IMR-90 (cell line): ENCODE measurements at regions not wholly inside any gene's neighbourhood (a gene's known extent, or its start where the extent isn't known, plus 50 kb on each side); places are given as distances from the start of the nearest gene placed in this dataset.

ENCODE experiments used
- ATAC-seq: fragments of 200-7000 bp; cut with Tn5 transposase; 2 replicates; pipeline ENCODE4 v1.9.1; 2020; ENCODE audit warnings: low read depth, mild to moderate bottlenecking, moderate library complexity
- BruUV-seq: library from RNA; stranded (reverse); fragments of 400-500 nt; replicated peaks from 2 replicates; lab custom pipeline; 2021; lab: Mats Ljungman, UMichigan
- CTCF ChIA-PET: fragments of 300-600 bp; formaldehyde crosslinking; extraction: SDS; loops from one replicate; lab custom pipeline; 2021; ENCODE audit warnings: antibody characterized with exemption; lab: Yijun Ruan, JAX
- POLR2A ChIA-PET: fragments of 300-600 bp; sonication (Branson Sonifier 250); formaldehyde crosslinking; loops from one replicate; lab custom pipeline; 2022; ENCODE audit warnings: antibody characterized with exemption; ENCODE audit not compliant: unreplicated experiment; lab: Charles Lee
- DNase-seq: peaks from one replicate; pipeline ENCODE4 v3.0.0; 2013
- H2AFZ ChIP-seq: replicated peaks from 2 replicates; pipeline ENCODE3; 2013; ENCODE audit warnings: low read length, mild to moderate bottlenecking; ENCODE audit not compliant: poor library complexity
- H2AK5ac ChIP-seq: 2 replicates; pipeline ENCODE4 v1.6.1; 2013; ENCODE audit warnings: low read depth, low read length, inconsistent platforms
- H2AK9ac ChIP-seq: replicated peaks from 2 replicates; pipeline ENCODE3; 2013; ENCODE audit warnings: mild to moderate bottlenecking, low read depth, low read length, moderate library complexity; ENCODE audit not compliant: poor library complexity
- H2BK120ac ChIP-seq: 2 replicates; pipeline ENCODE4 v1.6.1; 2013; ENCODE audit warnings: low read depth, low read length, inconsistent platforms
- H2BK15ac ChIP-seq: 3 replicates; pipeline ENCODE4 v1.6.1; 2013; ENCODE audit warnings: low read depth, low read length, inconsistent platforms
- H2BK20ac ChIP-seq: 2 replicates; pipeline ENCODE4 v1.6.1; 2013; ENCODE audit warnings: low read depth, mild to moderate bottlenecking, inconsistent platforms, low read length, moderate library complexity
- H2BK5ac ChIP-seq: 2 replicates; pipeline ENCODE4 v1.6.1; 2013; ENCODE audit warnings: mild to moderate bottlenecking, low read depth, low read length, inconsistent platforms; ENCODE audit not compliant: poor library complexity, severe bottlenecking
- H3K14ac ChIP-seq: replicated peaks from 2 replicates; pipeline ENCODE4 v1.6.1; 2013; ENCODE audit warnings: low read depth, low read length, inconsistent platforms
- H3K18ac ChIP-seq: 2 replicates; pipeline ENCODE4 v1.6.1; 2013; ENCODE audit warnings: low read depth, low read length, control low read depth
- H3K23ac ChIP-seq: 2 replicates; pipeline ENCODE4 v1.6.1; 2013; ENCODE audit warnings: low read depth, low read length, inconsistent platforms
- H3K27ac ChIP-seq: 2 replicates; pipeline ENCODE4 v1.5.1; 2013; ENCODE audit warnings: mild to moderate bottlenecking, control low read depth, low read length; ENCODE audit not compliant: insufficient read depth
- H3K27me3 ChIP-seq: 2 replicates; pipeline ENCODE4 v1.6.1; 2013; ENCODE audit warnings: low read length; ENCODE audit not compliant: control insufficient read depth, insufficient read depth
- H3K36me3 ChIP-seq: 2 replicates; pipeline ENCODE4 v1.6.1; 2013; ENCODE audit warnings: low read length, mixed read lengths; ENCODE audit not compliant: control insufficient read depth, insufficient read depth
- H3K4ac ChIP-seq: 2 replicates; pipeline ENCODE4 v1.6.1; 2013; ENCODE audit warnings: low read depth, low read length, inconsistent platforms
- H3K4me1 ChIP-seq: 2 replicates; pipeline ENCODE4 v1.6.1; 2013; ENCODE audit warnings: low read length, mixed read lengths; ENCODE audit not compliant: control insufficient read depth, insufficient read depth
- H3K4me2 ChIP-seq: 2 replicates; pipeline ENCODE4 v1.6.1; 2013; ENCODE audit warnings: low read depth, mild to moderate bottlenecking, control low read depth, low read length, moderate library complexity
- H3K4me3 ChIP-seq: 2 replicates; pipeline ENCODE4 v1.5.1; 2013; ENCODE audit warnings: low read depth, mild to moderate bottlenecking, control low read depth, low read length, moderate library complexity; ENCODE audit not compliant: insufficient read depth
- H3K56ac ChIP-seq: 2 replicates; pipeline ENCODE4 v1.6.1; 2013; ENCODE audit warnings: low read length, inconsistent platforms; ENCODE audit not compliant: insufficient read depth; ENCODE audit errors: extremely low read depth
- H3K79me1 ChIP-seq, 2 experiments: 2 replicates each; pipeline ENCODE4 v1.6.1; 2013; ENCODE audit warnings: low read length in 2 of 2, inconsistent platforms in 1 of 2, low read depth in 1 of 2
- H3K9ac ChIP-seq: 2 replicates; pipeline ENCODE4 v1.6.1; 2013; ENCODE audit warnings: low read depth, low read length, control low read depth
- H3K9me1 ChIP-seq: 2 replicates; pipeline ENCODE4 v1.6.1; 2013; ENCODE audit warnings: low read length, inconsistent platforms; ENCODE audit not compliant: insufficient read depth
- H3K9me3 ChIP-seq: 2 replicates; pipeline ENCODE4 v1.6.1; 2013; ENCODE audit warnings: low read length; ENCODE audit not compliant: control insufficient read depth, insufficient read depth
- H4K20me1 ChIP-seq: 2 replicates; pipeline ENCODE4 v1.6.1; 2013; ENCODE audit warnings: low read length, inconsistent platforms; ENCODE audit not compliant: insufficient read depth
- H4K5ac ChIP-seq: 2 replicates; pipeline ENCODE4 v1.6.1; 2013; ENCODE audit warnings: mild to moderate bottlenecking, low read depth, low read length, control low read depth
- H4K8ac ChIP-seq, 2 experiments: 2 replicates each; pipeline ENCODE4 v1.6.1; 2013; ENCODE audit warnings: low read depth in 2 of 2, low read length in 2 of 2, control low read depth in 1 of 2, inconsistent platforms in 1 of 2
- H4K91ac ChIP-seq: 2 replicates; pipeline ENCODE4 v1.6.1; 2013; ENCODE audit warnings: low read depth, low read length, inconsistent platforms; ENCODE audit not compliant: insufficient read depth
- CEBPB ChIP-seq: IDR thresholded peaks from 2 replicates; pipeline ENCODE4 v1.6.1; 2012; ENCODE audit warnings: low read depth, low read length, improper control_type of control experiment
- CHD1 ChIP-seq: IDR thresholded peaks from 2 replicates; pipeline ENCODE4 v1.6.1; 2012; ENCODE audit warnings: low read depth, low read length, improper control_type of control experiment
- FOS ChIP-seq: fragments of 150-350 bp; IDR thresholded peaks from 2 replicates; pipeline ENCODE4 v1.6.1; 2016; ENCODE audit warnings: low read depth, low read length
- MAFK ChIP-seq: IDR thresholded peaks from 2 replicates; pipeline ENCODE4 v1.6.1; 2012; ENCODE audit warnings: low read depth, low read length, improper control_type of control experiment
- MAZ ChIP-seq: IDR thresholded peaks from 2 replicates; pipeline ENCODE4 v1.6.1; 2012; ENCODE audit warnings: low read depth, mild to moderate bottlenecking, low read length, improper control_type of control experiment, moderate library complexity, borderline replicate concordance
- MXI1 ChIP-seq: IDR thresholded peaks from 2 replicates; pipeline ENCODE4 v1.6.1; 2012; ENCODE audit warnings: low read depth, mild to moderate bottlenecking, low read length, moderate library complexity, borderline replicate concordance
- NFE2L2 ChIP-seq: fragments of 150-350 bp; IDR thresholded peaks from 2 replicates; pipeline ENCODE4 v1.6.1; 2016; ENCODE audit warnings: low read depth, mild to moderate bottlenecking, low read length
- RAD21 ChIP-seq: IDR thresholded peaks from 2 replicates; pipeline ENCODE4 v1.6.1; 2012; ENCODE audit warnings: low read length, improper control_type of control experiment
- RCOR1 ChIP-seq: IDR thresholded peaks from 2 replicates; pipeline ENCODE4 v1.6.1; 2012; ENCODE audit warnings: mild to moderate bottlenecking, low read length, improper control_type of control experiment; ENCODE audit not compliant: insufficient replicate concordance
- SMC3 ChIP-seq: fragments of 150-350 bp; IDR thresholded peaks from 2 replicates; pipeline ENCODE4 v1.6.1; 2016; ENCODE audit warnings: low read depth, mild to moderate bottlenecking, antibody characterized with exemption, low read length, moderate library complexity
- WGBS, 2 experiments: methylation state at CpG; one replicate each; pipeline versions ENCODE4 v1.1.5 to v1.1.7; 2013; ENCODE audit warnings: missing lambda C conversion rate in 2 of 2; ENCODE audit not compliant: insufficient read length in 1 of 2; ENCODE audit errors: extremely low coverage in 2 of 2; 5-methylcytosine and 5-hydroxymethylcytosine counted together
- dilution Hi-C: fragments of 300-500 bp; cut with HindIII; formaldehyde crosslinking; loops from one replicate; pipeline ENCODE4 v1.14.3; 2018; ENCODE audit warnings: low sequenced_read_pairs; ENCODE audit not compliant: unreplicated experiment
- in situ Hi-C: fragments of 300-500 bp; cut with MboI; formaldehyde crosslinking; loops from 3 replicates; pipeline ENCODE4 v1.14.3; 2019; ENCODE audit warnings: low sequenced_read_pairs, inconsistent platforms, mixed read lengths
- intact Hi-C: fragments of 100-400 bp; cut with micrococcal nuclease; formaldehyde crosslinking; loops from 2 replicates; pipeline ENCODE4 v1.10.0; 2022
- TF ChIP-seq, protein P1 (sequence below): fragments of 150-350 bp; IDR thresholded peaks from 2 replicates; pipeline ENCODE4 v1.6.1; 2016; ENCODE audit warnings: low read depth, mild to moderate bottlenecking, low read length, moderate library complexity, borderline replicate concordance
- TF ChIP-seq, protein P2 (sequence below): conservative IDR thresholded peaks from 2 replicates; pipeline ENCODE4 v1.5.1; 2012; ENCODE audit warnings: mild to moderate bottlenecking, low read depth, low read length, improper control_type of control experiment

DNA sequence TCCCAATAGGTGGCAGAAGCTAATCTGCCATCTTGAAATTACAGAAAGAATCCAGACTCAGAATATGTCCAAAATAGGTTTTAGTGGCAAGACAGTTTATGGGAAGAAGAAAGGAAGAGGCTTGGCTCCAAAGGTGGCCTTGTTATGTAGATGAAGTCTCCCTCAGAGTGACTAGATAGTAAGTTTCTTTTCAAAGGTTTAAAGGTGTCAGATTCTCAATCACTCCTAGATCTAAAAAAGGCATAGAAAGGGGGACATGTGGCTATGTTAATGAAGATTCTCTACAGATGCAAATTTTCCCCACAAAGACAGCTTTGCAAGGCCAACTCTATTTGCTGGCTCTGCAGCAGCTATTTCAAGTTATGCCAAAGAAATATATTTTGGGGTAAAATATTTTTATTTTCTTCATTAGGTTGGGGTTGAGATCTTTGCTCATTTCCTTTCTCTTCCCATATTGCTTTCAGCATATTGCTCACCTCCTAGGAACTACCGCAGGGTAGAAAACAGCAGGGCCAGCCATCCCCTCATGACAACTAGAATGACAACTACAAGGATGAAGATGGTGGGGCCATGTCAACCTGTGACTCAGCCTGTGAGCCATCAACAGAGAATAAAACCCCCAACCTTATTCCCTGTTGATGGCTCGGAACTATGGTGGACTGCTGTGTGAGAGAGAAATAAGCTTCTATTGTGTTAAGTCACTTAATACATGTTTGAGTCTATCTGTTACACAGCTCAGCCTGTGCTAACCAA, 274.0 kb upstream of the GALNT17 start:
- Histone ChIP-seq H3K27me3 (no peaks in the 10 kb centered on the region), H3K4me1 (no peaks in the 10 kb centered on the region), H3K4ac (no peak overlapping the region), H3K79me1 (no peaks in the 10 kb centered on the region), H3K9me1 (no peaks in the 10 kb centered on the region), H2AFZ (no peak overlapping the region), H3K4me3 (no peak overlapping the region), H3K36me3 (no peaks in the 10 kb centered on the region), H4K8ac (no peak overlapping the region), H3K4me2 (no peak overlapping the region), H4K5ac (no peak overlapping the region), H2BK120ac (no peak overlapping the region), H3K9ac (no peak overlapping the region), H4K91ac (no peak overlapping the region), H2BK15ac (no peak overlapping the region), H4K20me1 (no peaks in the 10 kb centered on the region), H3K14ac (no peak overlapping the region), H2AK5ac (no peak overlapping the region), H2BK20ac (no peak overlapping the region), H3K18ac (no peak overlapping the region), H3K9me3 (no peaks in the 10 kb centered on the region), H3K56ac (no peak overlapping the region), H3K23ac (no peak overlapping the region), H3K27ac (no peak overlapping the region), H2AK9ac (no peak overlapping the region), H2BK5ac (no peak overlapping the region)
- no TSS peak for BruUV-seq
- ChIA-PET POLR2A (no interaction called here), CTCF (no interaction called here)
- dilution Hi-C loops = no loop called here
- in situ Hi-C loops = loop anchor here (25.0 kb wide), 2 partner anchors 1779 to 1929 kb away; no protein-coding TSS in a partner anchor
- ATAC-seq (no peak), DNase-seq (no peak)
- no CpG with 5 or more reads among the region's 2 CpGs for WGBS, 2 experiments
- intact Hi-C loops = no loop called here
- TF ChIP-seq CEBPB (no peak), SMC3 (no peak), RCOR1 (no peak), FOS (no peak), MXI1 (no peak), CHD1 (no peak), RAD21 (no peak), NFE2L2 (no peak), MAZ (no peak), MAFK (no peak)
- TF ChIP-seq, protein P1, sequence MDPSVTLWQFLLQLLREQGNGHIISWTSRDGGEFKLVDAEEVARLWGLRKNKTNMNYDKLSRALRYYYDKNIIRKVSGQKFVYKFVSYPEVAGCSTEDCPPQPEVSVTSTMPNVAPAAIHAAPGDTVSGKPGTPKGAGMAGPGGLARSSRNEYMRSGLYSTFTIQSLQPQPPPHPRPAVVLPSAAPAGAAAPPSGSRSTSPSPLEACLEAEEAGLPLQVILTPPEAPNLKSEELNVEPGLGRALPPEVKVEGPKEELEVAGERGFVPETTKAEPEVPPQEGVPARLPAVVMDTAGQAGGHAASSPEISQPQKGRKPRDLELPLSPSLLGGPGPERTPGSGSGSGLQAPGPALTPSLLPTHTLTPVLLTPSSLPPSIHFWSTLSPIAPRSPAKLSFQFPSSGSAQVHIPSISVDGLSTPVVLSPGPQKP = no peak
- TF ChIP-seq, protein P2, sequence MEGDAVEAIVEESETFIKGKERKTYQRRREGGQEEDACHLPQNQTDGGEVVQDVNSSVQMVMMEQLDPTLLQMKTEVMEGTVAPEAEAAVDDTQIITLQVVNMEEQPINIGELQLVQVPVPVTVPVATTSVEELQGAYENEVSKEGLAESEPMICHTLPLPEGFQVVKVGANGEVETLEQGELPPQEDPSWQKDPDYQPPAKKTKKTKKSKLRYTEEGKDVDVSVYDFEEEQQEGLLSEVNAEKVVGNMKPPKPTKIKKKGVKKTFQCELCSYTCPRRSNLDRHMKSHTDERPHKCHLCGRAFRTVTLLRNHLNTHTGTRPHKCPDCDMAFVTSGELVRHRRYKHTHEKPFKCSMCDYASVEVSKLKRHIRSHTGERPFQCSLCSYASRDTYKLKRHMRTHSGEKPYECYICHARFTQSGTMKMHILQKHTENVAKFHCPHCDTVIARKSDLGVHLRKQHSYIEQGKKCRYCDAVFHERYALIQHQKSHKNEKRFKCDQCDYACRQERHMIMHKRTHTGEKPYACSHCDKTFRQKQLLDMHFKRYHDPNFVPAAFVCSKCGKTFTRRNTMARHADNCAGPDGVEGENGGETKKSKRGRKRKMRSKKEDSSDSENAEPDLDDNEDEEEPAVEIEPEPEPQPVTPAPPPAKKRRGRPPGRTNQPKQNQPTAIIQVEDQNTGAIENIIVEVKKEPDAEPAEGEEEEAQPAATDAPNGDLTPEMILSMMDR = no peak
